GM18951 (cell line): ENCODE measurements at regions not wholly inside any gene's neighbourhood (a gene's known extent, or its start where the extent isn't known, plus 50 kb on each side); places are given as distances from the start of the nearest gene placed in this dataset.

Experiments used
- POLR2A ChIP-seq: IDR thresholded peaks from 4 replicates; pipeline ENCODE4 v1.6.1; 2011; ENCODE audit warnings: mild to moderate bottlenecking; ENCODE audit not compliant: insufficient read length, insufficient read depth; ENCODE audit errors: extremely low read depth
- in situ Hi-C: fragments of 300-500 bp; cut with MboI; formaldehyde crosslinking; loops from one replicate; pipeline ENCODE4 v1.12.0; 2022; ENCODE audit warnings: low sequenced_read_pairs, mixed read lengths, inconsistent platforms; ENCODE audit not compliant: unreplicated experiment

DNA sequence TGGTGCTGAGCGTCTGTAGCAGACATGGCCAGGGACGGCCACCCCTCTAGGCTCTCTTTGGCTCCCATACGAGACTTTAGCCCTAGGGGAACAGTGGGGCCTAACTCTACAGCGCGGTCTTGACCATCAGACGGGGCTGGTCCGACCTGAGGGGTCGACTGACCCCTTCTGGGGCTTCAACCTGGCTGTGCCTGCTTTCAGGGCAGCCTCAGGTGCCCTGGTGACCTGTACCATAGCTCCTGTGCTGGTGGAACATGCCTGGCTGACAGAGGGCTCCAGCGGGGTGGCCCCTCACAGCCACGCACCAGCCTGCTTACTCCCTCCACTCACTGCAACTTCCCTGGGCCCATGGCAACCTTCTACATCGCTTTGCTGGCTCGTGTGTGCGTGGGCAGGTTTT is 423.4 kb upstream of the SEMA6A start:
- no peak for TF ChIP-seq POLR2A
- in situ Hi-C loops = no loop called here

DNA sequence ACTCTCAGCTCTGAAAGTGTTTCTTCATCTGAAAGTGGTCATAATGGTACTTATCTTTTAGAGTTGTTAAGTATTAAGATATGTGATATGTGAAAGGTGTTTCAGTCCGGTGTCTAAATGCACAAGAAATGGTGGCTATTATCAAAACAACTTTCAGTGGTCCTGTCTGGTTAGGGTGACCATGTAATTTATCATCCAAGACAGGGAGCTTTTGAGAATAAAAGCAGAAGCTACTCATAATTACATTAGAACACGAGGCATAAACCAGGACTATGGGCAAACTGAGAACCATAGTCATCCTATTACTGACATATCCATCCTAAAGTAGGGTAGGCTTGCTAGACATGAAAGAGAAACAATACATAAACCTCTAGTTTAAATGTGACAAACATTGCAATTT is 418.1 kb upstream of the SEMA6A start:
- in situ Hi-C loops = no loop called here
- TF ChIP-seq POLR2A = no peak

DNA sequence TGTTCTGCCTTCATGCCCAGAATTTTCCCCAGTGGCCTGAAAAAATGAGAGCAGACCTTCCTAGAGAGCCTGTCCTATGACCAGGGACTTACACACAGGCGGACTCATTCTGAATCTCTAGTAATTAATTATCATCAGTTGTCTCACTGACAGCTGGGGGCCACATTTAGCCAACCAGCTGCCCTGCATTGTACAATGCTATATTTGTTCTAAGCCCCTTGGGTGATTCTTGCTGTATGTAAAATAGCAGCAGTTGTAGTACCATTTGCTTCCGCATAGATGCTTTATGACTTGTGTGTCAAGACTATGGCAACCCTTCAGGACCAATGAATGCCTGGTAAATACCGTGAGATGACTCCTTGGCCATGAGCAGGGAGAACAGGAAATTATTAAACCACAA is 415.4 kb upstream of the SEMA6A start:
- in situ Hi-C loops = no loop called here
- TF ChIP-seq POLR2A = no peak

DNA sequence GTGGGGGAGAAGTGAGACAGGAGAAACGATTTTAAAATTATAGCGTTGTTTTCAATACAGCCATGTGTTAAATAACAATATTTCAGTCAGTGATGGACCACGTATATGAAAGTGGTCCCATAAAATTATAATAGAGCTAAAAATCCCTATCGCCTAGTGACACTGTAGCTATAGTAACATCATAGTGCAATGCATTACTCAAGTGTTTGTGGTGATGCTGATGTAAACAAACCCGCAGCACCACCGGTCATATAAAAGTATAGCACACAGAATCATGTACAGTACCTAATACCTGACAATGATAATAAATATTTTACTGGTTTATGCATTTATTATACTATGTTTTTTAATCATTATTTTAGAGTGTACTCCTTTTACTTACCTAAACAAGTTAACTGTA is 407.4 kb upstream of the SEMA6A start:
- in situ Hi-C loops = no loop called here

DNA sequence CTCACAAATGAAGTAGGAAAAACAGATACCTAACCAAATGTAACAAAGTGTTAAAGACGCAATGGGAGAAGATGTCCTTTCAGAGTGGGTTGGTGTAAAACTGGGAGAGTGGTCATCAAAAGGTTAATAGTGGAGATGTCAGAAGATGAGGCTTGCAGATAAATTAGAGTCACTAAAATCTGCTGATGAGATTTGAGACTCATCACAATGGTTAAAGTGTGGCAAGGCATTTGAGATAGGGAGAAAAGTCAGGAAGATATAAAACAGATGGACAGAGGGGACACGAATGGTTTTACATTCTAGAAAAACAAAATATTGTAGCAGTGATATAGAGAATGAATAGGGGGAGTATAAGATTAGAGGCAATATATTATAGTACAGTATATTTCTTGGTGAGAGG is 406.0 kb upstream of the SEMA6A start:
- in situ Hi-C loops = no loop called here
- TF ChIP-seq POLR2A = no peak

More for the DNA sequence above, 407.4 kb upstream of the SEMA6A start:
- no peak for TF ChIP-seq POLR2A

DNA sequence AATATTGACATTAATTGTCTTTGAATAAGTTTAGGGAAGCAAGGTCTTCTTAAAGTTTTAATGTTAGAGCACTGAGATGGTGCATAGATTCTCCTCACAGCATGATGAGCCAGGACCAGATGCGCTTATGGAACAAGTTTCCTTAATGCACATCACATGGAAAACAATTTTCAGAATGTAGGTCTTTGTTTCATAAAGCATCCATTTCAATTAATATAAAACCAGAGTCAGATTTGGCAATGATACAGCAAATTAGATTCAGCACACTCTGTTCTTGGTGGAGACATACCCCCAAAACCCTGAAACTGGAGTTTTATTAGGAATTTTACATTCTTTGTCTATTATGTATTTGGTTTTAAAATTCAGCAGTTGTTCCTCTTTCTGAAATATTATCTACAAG is 402.1 kb upstream of the SEMA6A start:
- in situ Hi-C loops = no loop called here
- TF ChIP-seq POLR2A = no peak

DNA sequence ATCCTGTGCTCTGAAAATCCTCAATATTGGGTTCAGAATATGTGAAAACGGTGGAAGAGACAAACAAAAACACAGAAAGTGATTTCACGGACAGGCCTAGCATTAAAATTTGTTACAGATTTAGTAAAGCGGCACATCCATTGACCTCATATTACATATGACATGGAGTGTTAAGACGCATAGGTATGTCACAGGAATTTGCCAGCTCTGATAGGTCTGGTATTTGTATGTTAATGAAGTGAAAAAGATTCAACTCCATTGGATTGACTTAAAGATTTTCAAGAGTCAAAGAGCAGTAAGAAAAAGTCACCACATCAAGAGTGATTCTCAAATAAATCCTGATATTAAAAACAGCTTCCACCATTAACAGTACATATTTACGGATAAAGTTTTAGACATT is 396.5 kb upstream of the SEMA6A start:
- in situ Hi-C loops = no loop called here
- no peak for TF ChIP-seq POLR2A

DNA sequence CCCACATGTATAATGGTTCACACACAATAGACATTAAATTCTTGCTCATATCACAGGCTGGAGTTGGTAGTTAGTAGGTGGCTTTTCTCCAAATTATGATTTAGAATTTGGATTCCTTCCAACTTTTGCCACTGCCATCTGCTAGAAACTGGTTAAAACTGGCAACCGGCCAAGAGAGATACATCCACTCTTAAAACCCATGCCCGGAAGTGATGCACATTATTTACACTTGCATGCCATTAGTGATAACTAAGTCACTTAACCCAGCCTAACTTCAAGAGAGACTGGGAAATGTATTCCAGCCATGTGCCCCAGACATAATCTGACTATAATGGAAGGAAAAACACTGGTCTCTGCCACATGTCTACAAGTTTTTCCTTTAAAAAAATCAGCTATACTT is 395.7 kb upstream of the SEMA6A start:
- in situ Hi-C loops = no loop called here
- TF ChIP-seq POLR2A = no peak

DNA sequence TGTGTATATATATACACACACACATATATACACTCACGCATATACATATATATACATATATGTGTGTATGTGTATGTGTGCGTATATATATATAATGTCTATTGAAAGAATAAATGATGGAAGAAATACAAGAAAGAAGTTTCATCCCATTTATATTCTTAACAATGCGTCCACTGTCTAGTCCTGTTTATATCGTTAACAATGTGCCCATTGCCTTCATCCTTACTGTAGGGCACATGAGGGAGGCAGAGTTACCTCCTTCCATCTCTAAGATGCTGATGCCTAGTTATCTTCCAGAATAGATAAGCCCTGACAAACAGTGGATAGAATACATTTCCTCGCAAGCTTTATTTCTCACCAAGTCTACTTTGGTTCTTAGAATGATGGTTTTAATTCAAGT is 389.8 kb upstream of the SEMA6A start:
- TF ChIP-seq POLR2A = no peak
- in situ Hi-C loops = no loop called here

DNA sequence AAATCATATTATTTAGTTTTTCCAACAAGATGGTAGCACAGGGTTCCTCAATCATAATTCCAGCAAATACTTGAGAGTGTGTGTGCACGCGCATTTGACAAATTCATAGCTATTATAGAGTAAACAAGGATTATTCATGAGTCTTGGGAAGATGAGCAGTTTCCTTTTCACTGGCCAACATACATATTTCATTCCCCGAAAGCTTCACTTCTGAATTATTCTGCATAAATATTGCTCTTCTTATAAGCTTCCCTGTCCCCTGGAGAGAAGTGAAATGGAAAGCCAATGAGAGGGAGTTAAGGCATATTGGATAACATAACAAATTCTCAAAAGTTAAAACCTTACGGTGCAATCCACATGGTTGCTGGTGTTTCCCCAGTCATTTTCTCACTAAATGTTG is 386.4 kb upstream of the SEMA6A start:
- in situ Hi-C loops = no loop called here
- TF ChIP-seq POLR2A = no peak

DNA sequence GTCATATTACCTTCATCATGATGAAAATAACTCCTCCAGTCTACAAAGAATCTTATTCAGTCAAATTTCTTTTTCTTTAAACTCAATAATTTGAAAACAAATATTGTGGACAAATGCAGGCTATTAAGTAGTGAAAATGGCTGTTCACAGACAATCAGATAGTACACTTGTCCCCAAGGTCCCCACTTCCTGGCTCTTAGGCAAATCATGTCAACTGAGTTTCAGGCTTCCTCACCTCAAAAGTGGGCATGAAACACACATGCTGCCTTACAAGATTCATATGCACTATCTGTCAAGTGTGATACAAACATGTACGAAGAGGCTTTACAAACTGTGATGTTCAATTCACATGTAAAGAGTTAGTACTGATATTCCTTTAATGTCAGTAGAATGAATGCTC is 385.2 kb upstream of the SEMA6A start:
- in situ Hi-C loops = no loop called here
- TF ChIP-seq POLR2A = no peak

DNA sequence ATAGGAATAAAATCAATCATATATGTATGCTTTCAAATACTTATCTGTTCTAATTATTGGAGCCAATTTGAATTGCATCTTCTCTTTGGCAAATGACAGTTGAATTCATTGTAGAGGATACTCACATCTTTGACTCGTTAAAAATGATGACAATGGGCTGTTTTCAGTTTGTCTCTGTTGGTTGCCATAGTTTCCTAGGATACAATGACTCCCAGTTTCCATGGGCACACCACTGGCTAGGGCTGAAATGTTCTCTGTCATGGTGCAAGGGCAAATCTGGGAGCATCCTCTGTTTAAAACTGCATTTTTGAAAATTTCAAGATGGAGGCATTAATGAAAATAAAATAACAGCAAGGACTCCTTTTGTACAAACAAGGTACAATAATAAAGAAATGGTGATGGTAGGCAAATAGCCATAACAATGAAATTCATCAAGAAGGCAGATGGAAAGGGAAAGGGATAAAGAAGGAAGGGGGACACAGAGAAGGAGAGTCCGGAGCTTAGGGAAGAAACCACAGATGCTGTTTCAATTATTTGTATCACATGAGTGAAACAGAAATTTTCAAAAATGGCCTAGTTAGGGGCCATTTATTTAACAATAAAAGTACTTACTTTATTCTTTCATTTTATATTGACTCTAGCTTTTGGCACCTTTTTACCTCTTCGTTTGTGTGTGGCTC is 378.8 kb upstream of the SEMA6A start:
- no peak for TF ChIP-seq POLR2A

DNA sequence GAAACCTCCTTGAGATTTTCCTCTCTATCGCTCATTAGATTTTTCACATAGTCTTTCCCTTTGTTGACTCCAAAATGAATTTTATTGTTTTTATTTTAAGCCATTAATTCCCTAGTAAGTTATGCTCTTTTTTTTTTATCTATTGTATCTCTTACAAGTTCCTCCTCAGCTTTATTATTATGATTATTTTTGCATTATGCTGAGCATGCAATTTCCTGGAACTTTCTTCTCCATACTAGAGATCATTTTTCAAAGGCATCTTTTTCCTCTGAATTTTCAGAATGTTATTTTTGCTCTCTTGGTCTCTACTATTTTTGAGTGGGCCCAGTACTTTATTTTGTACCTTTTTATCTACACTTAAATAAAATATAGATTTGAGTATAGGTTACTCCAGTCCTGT is 376.6 kb upstream of the SEMA6A start:
- no peak for TF ChIP-seq POLR2A
- in situ Hi-C loops = no loop called here

More for the DNA sequence above, 378.8 kb upstream of the SEMA6A start:
- in situ Hi-C loops = no loop called here

DNA sequence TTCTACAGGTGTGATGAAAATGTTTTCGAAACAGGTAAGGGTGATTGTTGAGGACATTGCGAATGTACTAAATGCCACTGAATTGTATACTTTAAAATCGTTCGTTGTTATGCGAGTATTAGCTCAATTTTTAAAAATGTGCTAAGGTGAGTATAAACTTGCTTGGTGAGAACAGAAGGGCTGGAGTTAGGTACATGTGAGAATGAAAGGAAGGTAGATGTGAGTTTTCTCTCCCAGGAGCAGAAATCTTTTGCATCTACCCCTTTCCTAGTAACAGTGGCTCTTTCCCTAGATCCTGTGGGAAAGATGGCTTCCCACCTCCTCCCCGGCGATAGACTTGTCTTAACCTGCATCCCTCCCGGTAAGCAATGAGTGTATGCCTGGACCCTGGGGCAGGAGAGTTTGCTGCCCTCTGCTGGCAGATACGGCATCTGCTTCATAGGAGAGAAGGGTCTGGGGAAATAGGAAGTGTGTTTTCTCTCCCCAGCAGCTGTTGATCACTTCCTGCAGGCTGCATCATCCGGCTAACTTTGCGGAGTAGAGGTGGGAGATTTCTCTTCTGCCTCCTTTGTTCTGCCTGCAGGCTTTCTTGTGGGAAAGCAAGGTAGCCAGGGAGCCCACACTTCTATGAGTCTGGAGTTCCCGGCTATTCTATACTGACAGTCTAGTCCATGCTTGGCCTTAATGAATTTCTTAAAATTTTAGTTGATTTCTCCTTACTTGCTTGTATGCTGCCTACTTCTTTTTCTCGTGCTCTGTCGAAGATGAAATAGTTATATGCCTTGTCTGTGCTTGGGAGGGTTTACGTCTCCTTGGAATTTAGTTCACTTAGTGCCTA is 373.3 kb upstream of the SEMA6A start:
- in situ Hi-C loops = loop anchor here (10.0 kb wide), 1 partner anchor 373 kb away; the partner anchor contains the start of gene SEMA6A
- TF ChIP-seq POLR2A = no peak

DNA sequence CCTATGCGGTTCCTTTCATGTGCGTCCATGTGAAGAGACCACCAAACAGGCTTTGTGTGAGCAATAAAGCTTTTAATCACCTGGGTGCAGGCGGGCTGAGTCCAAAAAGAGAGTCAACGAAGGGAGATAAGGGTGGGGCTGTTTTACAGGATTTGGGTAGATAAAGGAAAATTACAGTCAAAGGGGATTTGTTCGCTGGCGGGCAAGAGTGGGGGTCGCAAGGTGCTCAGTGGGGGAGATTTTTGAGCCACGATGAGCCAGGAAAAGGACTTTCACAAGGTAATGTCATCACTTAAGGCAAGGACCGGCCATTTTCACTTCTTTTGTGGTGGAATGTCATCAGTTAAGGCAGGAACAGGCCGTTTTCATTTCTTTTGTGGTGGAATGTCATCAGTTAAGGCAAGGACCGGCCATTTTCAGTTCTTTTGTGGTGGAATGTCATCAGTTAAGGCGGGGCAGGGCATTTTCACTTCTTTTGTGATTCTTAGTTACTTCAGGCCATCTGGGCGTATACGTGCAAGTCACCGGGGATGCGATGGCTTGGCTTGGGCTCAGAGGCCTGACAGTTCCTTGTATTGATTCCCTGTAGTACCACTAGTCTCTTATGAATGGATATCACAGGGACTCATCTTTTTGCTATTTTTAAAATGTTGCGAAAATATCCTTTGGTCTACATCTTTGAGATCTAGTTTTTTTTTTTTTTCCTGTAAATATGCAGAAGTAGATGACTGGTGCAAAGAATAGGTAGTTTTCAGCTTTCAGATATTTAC is 371.2 kb upstream of the SEMA6A start:
- in situ Hi-C loops = loop anchor here (10.0 kb wide), 1 partner anchor 371 kb away; the partner anchor contains the start of gene SEMA6A
